ENCODE measurements at regions not wholly inside any gene's neighbourhood (a gene's known extent, or its start where the extent isn't known, plus 50 kb on each side); places are given as distances from the start of the nearest gene placed in this dataset.
"Not testable (repeated sequence)": the region's sequence is repeated elsewhere in the genome, so short reads cannot be mapped to it uniquely, and the experiment has no call there.

GRCh38 chr4:14000091-14000814, 372.7 kb upstream of the BOD1L1 start:
- H3K27me3 Mint-ChIP-seq (ENCODE audit: low read depth) = no peaks in the 10 kb centered on the region
- no peak for DNase-seq (ENCODE audit: low spot score)
- no peak overlapping the region for H3K27ac Mint-ChIP-seq (ENCODE audit: unreplicated experiment)
- peaks cover 2% of the 10 kb centered on the region for H3K36me3 Mint-ChIP-seq (ENCODE audit: low read depth)
- no peak overlapping the region for H3K4me3 Mint-ChIP-seq (ENCODE audit: unreplicated experiment)
- no peak for TF ChIP-seq CTCF (IDR thresholded peaks at IDR 0.05)
- peaks cover 9% of the 10 kb centered on the region for H3K9me3 Mint-ChIP-seq (ENCODE audit: low read depth)
- peaks cover 13% of the 10 kb centered on the region for H3K4me1 Mint-ChIP-seq (ENCODE audit: low read depth)

- H3K9me3 Mint-ChIP-seq (ENCODE audit: low read depth); H3K27ac Mint-ChIP-seq (ENCODE audit: unreplicated experiment); DNase-seq (ENCODE audit: low spot score); H3K36me3 Mint-ChIP-seq (ENCODE audit: low read depth); H3K27me3 Mint-ChIP-seq (ENCODE audit: low read depth); H3K4me3 Mint-ChIP-seq (ENCODE audit: unreplicated experiment): not testable (repeated sequence)
- H3K4me1 Mint-ChIP-seq (ENCODE audit: low read depth) = peaks cover 13% of the 10 kb centered on the region
Observed at GRCh38 chr4:14002331-14002730, 374.8 kb upstream of the BOD1L1 start.

GRCh38 chr4:14008494-14008893, 381.0 kb upstream of the BOD1L1 start:
- no peaks in the 10 kb centered on the region for H3K27me3 Mint-ChIP-seq (ENCODE audit: low read depth)
- no peak for DNase-seq (ENCODE audit: low spot score)
- no peak overlapping the region for H3K4me3 Mint-ChIP-seq (ENCODE audit: unreplicated experiment)
- no peaks in the 10 kb centered on the region for H3K4me1 Mint-ChIP-seq (ENCODE audit: low read depth)
- no peak overlapping the region for H3K27ac Mint-ChIP-seq (ENCODE audit: unreplicated experiment)
- no peak for TF ChIP-seq CTCF (IDR thresholded peaks at IDR 0.05)
- no peaks in the 10 kb centered on the region for H3K36me3 Mint-ChIP-seq (ENCODE audit: low read depth)
- H3K9me3 Mint-ChIP-seq (ENCODE audit: low read depth) = no peaks in the 10 kb centered on the region

GRCh38 chr4:14018191-14018853, 390.8 kb upstream of the BOD1L1 start:
- Mint-ChIP-seq H3K4me1 (ENCODE audit: low read depth) (no peaks in the 10 kb centered on the region), H3K9me3 (ENCODE audit: low read depth) (peaks cover 16% of the 10 kb centered on the region), H3K27me3 (ENCODE audit: low read depth) (peaks cover 4% of the 10 kb centered on the region), H3K4me3 (ENCODE audit: unreplicated experiment) (no peak overlapping the region), H3K36me3 (ENCODE audit: low read depth) (peaks cover 11% of the 10 kb centered on the region), H3K27ac (ENCODE audit: unreplicated experiment) (no peak overlapping the region)
- DNase-seq (ENCODE audit: low spot score) = no peak
- TF ChIP-seq CTCF (IDR thresholded peaks at IDR 0.05) = no peak

- TF ChIP-seq CTCF (IDR thresholded peaks at IDR 0.05) = no peak
- no peak overlapping the region for H3K27ac Mint-ChIP-seq (ENCODE audit: unreplicated experiment)
- no peaks in the 10 kb centered on the region for H3K36me3 Mint-ChIP-seq (ENCODE audit: low read depth)
- H3K4me3 Mint-ChIP-seq (ENCODE audit: unreplicated experiment) = no peak overlapping the region
- H3K27me3 Mint-ChIP-seq (ENCODE audit: low read depth) = peaks cover 2% of the 10 kb centered on the region
- no peaks in the 10 kb centered on the region for H3K9me3 Mint-ChIP-seq (ENCODE audit: low read depth)
- no peak for DNase-seq (ENCODE audit: low spot score)
- no peaks in the 10 kb centered on the region for H3K4me1 Mint-ChIP-seq (ENCODE audit: low read depth)
Observed at GRCh38 chr4:14022456-14022855, 394.9 kb upstream of the BOD1L1 start.

GRCh38 chr4:14023036-14023435, 395.5 kb upstream of the BOD1L1 start:
- no peaks in the 10 kb centered on the region for H3K36me3 Mint-ChIP-seq (ENCODE audit: low read depth)
- no peak overlapping the region for H3K27ac Mint-ChIP-seq (ENCODE audit: unreplicated experiment)
- H3K9me3 Mint-ChIP-seq (ENCODE audit: low read depth) = no peaks in the 10 kb centered on the region
- DNase-seq (ENCODE audit: low spot score) = no peak
- TF ChIP-seq CTCF (IDR thresholded peaks at IDR 0.05) = no peak
- no peak overlapping the region for H3K4me3 Mint-ChIP-seq (ENCODE audit: unreplicated experiment)
- peaks cover 2% of the 10 kb centered on the region for H3K27me3 Mint-ChIP-seq (ENCODE audit: low read depth)
- no peaks in the 10 kb centered on the region for H3K4me1 Mint-ChIP-seq (ENCODE audit: low read depth)

All from chondrocyte (in vitro differentiated cells).